ENCODE measurements at regions not wholly inside any gene's neighbourhood (a gene's known extent, or its start where the extent isn't known, plus 50 kb on each side); places are given as distances from the start of the nearest gene placed in this dataset.
A peak's percentile ranks its signal among the peaks of the same experiment; 100 is the strongest.

DNA sequence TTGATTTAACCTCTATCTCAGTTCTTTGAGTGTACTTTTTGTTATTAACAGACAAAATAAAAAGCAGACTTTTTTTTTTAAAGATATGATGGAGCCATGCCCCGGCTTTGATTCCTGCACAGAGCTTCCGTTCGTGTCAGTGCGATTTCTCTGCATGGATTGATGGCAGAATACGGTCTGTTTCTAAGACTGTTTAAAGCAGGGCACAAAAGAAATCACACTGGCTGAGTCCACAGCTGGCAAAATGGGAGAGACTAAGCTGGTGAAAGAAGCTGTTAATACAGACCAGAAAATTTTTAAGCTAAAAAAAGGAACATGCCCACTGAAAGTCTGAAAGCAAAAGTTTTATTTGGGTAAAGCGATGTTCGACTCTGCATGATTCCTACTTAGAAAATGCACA lies 501.4 kb upstream of the WWC1 start:
- DNase-seq (ENCODE audit: low spot score), result no peak

DNA sequence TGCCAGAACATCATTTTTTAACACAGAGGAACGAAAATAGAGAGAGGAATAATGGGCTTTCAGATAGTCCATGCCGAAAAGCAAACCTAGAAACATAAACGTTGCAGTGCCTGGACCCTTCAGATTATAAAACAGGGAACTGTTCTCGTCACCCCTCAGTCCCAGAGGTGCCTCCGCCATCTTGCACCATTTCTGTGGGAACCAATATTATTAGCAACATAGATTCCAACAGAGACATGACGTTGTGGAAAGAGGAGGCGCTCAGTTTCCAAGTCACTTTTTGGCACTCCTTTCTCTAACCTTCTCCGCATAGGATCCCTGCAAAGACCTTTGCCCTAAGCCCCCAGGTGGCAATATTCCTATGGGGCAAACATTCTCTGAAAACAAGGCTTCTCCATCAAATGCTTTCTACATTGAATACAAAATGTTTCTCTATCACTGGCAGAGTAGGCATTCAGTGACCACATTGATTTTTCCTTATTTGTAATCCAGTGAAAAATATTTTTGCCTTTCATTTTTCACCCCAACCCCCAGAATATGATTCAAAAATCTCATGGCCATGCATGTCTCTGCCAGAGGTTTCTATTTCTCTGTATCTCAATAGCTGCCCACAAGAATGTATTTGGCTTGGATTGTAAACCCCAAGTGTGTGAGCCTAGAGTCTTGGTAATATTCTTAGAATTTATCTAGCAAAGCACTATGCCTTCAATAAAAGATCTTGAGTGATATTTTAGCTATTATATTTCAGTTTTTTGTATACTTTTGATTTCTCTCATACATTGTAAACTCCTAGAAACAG lies 500.8 kb upstream of the WWC1 start:
- no peak for DNase-seq (ENCODE audit: low spot score)

DNA sequence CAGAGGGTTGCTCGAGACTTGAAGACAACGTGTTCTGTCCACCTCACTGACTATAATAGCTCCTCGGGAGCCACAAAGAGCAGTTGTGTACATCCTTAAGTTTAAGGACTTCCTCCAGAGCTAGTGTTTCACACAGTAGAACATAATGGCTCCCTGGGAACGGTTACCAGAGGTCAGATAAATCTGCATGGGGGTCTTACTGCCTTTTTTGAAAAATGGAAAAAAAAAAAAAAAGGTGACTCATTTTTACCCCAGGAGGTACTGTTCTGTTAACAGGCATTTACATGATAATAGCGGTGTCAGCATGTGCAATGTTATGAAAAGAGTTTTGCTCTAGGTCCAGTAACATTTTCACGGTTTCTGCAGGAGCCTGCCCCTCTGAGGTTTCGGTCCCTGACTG lies 498.9 kb upstream of the WWC1 start:
- no peak for DNase-seq (ENCODE audit: low spot score)

DNA sequence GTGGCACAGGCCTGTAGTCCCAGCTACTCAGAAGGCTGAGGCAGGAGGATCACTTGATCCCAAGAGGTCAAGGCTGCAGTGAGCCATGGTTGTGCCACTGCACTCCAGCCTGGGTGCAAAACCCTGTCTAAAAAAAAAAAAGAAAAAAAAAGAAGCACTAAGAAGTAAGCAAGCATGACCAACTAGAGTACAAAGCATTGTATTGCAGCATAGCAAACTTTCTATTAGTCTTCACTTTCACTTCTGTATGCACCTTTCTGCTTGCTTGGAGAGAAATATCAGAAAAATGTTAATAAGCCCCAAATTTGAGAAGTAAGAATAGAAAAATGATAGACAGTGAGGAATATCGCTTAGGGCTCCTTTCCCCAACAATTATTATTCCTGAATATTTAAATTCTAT lies 497.7 kb upstream of the WWC1 start:
- DNase-seq (ENCODE audit: low spot score), result no peak

DNA sequence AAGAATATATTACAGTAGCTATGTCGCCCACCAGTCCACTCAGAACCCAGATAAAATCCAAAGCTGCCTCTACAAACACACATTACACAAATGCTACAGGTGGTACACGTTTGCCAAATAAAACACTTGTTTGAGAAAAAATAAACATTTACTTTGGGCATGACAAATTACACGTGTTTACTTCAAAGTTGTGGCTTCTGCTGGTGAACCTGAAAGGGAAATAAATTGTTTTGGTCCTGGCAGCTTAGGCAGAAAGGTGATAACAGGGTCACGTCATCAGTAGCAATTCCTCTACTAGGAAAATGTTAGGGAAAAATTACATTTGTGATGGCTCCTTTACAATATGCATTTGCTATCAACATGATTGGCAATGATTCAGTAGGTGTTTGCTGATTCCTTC lies 497.3 kb upstream of the WWC1 start:
- DNase-seq (ENCODE audit: low spot score), result no peak

DNA sequence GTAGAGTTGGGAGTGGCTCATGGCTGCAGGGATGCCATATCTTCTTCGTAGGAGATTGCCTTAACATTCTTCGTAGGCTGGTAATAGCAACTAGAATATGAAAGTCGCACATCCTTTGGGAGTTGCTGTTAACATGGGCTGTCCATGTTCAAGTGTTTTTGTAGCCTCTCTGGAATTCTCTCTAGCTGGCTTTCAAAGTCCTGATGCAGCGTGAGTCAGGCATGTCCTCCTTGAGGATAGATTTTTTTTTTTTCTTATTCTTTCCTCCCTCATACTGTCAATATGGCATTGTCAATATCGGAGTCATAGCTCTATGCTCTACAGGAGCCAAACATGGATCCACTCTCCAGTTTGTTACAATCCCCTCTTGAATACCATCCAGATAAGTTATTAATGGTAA lies 494.8 kb upstream of the WWC1 start:
- DNase-seq (ENCODE audit: low spot score), result no peak

DNA sequence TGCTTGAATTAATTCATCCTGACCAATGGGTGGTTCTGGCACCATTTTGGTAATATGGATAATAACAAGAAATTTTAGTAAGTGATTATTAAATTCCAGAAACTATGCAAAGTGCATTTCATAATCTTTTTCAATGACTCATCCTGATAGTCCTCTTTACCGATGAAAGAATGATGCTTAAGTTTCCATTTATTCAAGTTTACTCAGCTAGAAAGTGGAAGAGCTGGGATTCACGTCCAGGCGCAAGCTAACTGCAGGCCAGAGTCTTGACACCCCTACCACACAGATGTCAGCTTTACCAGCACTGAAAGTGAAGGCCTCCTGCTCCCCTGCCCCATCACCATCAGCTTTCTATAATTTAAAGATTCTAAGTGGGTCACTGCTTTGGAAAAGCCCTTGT lies 493.5 kb upstream of the WWC1 start:
- no peak for DNase-seq (ENCODE audit: low spot score)

DNA sequence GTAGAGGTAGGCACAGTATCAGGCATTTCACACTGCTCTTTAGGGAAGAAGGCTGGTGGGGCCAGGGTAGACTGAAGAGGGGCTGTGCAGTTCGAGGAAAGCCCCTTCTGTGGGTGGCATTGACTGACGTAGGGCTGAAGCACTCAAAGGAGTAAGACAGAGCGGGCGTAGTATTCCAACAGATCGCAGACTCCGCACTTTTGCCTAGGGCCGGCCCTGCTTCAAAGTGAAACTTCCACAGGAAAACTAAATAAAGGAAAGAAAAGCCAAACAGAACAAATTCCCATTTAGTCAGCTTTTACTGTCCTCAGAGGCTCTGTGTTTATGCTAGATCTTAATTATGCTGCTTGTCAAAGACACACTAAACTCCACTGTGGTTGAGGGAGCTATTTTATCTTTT lies 493.0 kb upstream of the WWC1 start:
- DNase-seq (ENCODE audit: low spot score), result peak; percentile 16

DNA sequence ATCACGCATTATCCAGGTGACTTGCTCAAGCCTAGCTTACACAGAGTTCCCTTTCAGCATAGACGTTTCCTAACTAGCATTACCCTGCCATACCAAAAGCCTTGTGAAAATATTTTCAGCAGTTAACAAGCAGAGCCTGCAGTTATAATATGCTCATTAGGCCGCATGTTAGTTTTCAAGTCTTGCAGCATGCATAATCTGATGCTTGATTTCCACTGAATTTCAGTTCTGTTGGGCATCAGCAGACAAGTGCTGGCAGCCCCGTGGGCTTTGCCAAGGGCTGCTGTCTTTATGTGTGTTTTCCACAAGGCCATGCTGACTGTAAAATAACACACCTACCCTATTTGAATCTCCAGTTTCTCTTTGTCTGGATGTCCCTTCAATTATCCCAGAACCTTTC lies 491.0 kb upstream of the WWC1 start:
- no peak for DNase-seq (ENCODE audit: low spot score)

DNA sequence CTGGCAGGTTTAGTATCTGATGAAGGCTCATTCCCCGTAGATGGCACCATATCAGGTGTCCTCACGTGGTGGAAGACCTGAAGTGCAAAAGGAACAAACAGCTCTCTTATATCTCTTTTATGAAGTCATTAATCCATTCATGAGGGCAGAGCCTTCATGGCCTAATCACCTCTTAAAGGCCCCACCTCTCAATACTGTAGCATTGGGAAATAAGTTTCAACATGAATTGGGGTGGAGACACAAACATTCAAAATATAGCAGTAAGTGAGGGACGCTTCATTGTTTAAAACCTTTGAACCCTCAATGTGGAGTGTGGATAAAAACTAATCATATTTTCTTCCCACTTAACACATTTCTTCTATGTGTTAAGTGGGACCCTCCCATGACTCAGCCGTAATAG lies 489.4 kb upstream of the WWC1 start:
- DNase-seq (ENCODE audit: low spot score), result no peak

DNA sequence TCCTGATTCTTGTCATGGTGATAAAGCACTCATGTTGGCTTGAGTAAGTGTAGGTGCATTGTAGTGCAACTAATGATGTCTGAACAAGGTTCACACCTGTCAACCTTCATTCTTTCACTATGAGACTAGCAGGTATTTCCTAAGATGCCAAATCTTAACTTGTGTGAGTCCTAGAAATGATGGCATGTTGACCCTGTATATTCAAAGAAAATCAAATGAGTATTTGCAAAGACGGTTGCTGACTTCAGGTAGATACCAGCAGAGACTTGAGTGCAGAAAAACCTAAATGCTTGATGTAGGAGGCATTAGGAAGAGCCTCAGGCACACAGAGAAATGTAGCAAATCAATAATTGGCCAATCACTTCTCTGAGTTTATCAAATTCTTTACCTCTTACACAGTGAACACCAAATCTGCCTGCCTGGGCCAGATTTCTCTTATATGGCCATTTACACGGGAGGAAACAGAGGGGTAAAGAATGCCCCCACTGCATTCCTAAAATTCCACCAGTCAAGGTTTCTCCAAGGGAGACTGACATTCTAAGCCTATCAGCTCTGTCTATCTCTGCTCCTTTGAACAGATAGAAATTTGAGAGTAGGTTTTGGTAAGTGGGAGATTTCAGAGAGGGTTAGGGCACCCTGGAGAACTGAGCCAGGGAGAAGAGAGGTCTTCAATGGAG lies 488.6 kb upstream of the WWC1 start:
- DNase-seq (ENCODE audit: low spot score), result no peak

DNA sequence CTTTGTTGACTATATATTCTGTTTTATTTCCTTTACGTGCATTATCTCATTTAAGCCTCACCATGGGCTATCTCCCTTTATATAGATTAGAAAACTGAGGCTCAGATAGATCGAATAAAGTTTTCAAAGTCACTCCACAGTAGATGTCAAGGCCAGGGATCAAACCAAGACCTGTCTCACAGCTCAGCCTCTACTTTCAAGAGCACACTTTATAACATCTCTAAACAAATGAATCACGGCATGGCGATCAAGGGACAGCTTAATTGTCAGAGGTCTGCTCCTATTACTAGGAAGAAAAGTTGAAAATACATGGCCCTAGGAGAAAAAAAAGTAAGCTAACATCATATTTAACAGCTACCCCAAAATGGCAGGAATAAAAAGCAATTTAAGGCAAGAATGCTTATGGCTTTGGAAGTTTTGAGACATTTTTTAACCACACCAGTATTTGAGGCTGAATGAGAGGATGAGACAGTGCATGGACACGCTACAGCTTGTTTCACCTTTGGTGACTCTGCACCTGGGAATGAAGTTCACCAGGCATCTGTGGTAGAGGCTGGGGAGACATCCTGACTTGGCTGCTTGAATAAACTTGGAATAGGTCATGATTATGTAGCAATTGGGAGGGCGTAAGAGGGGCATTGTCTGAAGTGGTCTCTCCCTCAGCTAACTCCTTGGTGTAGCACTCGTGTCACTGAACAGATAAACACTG lies 486.8 kb upstream of the WWC1 start:
- DNase-seq (ENCODE audit: low spot score), result no peak

DNA sequence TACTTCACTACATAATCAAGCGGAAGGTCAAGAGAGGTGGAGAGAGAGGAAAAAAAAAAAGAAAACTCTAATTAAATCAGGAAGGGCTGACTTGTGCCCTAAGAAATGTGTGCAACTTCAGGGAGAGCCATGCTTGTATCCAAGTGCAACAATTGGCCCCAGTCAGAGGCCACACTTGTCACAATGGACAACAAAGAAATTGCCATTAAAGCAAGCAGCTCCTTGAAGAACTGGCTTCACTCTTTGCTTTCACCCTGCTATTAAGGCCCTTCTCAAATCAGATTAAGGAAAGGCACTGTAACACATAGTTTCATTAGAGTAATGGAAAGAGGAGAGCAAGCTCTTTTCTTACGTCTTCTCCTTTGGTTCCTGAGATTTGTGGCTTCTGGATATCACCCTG lies 480.9 kb upstream of the WWC1 start:
- no peak for DNase-seq (ENCODE audit: low spot score)

DNA sequence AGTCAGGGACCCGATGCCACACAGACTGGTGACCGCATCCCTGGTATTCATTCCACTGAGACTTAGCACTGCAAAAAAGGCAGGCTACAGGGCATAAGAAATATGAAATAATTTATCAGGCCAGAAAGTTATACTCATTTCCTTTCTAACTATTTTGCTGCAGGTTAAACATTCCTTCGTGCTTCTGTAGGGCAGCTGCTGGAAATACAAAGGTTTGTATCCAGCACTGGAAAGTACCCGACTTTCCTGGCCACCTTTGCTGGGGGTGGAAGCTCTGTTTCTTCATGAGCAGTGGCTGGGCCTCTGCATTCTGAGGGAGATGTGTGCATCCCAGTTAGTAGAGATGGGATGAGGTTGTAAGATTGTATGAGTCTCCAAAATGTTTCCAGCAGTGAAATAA lies 478.6 kb upstream of the WWC1 start:
- DNase-seq (ENCODE audit: low spot score), result no peak

DNA sequence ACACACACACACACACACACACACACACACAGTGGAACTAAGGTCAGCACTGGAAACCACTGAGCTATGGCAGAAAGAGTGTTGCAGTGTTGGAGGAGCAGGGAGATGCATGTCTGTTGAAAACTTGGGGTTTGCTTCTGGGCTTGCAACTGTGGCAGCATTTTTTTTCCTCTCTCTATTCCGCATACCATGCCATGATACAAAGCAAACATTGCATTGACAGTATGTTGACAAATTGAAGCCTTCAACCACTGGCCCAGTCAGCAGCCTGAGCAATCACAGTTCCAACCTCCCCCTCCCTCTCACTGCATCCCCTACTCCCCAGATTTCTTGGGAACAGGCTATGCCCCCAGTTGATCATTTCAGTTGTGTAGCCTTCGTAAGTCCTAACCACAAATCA lies 478.1 kb upstream of the WWC1 start:
- no peak for DNase-seq (ENCODE audit: low spot score)

DNA sequence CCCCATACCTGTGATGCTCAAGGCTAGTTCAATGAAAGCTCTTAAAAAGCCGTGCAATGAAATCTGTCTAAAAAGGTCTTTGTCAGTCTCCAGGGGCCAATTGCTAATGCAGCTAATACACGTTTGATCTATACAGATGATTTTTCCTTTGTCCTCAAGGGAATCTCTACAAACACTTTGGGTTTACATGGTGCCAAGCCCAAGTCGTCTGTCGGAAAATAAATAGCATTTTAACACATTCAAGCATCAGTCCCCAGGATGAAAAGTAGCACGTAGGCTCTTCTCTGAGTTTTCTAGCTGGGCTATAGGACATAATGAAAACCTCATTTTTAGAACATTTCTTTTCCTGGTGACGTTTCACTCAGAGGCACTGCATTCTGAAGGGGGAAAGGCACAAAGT lies 477.4 kb upstream of the WWC1 start:
- no peak for DNase-seq (ENCODE audit: low spot score)

DNA sequence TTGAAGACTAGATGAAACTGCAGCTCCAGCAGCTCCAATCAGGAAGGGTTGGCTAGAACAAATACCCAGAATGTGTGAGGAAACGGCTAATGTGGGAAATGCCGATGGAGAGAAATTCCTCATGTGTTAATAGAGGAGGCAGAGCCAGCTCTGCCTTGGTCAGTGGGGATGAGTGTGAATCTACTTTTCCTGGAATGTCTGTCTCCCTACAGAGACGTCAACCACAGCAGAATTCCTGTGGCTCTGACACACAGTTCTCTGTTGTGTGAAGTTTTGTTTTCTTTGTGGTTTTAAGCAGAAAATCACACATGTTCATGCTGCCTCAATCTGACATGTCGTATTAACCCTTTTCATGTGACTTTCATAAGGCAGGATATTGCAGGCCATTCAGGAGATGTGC lies 476.6 kb upstream of the WWC1 start:
- no peak for DNase-seq (ENCODE audit: low spot score)

DNA sequence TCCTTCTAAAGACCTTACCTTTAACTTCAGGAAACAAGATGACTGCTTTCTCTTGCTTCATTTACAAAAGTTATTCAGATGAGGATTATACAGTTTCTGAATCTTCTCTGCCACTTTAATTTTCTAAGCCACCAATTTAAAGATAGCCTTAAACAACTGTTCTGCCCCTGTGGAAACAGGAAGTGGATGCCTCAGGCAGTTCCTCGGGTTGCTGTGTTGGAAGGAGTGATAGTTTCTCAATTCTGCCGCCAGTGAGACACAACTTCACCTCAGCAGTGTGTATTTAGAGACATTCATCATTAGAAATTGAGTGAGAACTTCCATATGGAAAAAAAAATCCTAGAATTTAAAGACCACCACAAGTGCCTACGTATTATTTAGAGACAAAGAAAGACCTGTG lies 475.1 kb upstream of the WWC1 start:
- peak; percentile 35 for DNase-seq (ENCODE audit: low spot score)

DNA sequence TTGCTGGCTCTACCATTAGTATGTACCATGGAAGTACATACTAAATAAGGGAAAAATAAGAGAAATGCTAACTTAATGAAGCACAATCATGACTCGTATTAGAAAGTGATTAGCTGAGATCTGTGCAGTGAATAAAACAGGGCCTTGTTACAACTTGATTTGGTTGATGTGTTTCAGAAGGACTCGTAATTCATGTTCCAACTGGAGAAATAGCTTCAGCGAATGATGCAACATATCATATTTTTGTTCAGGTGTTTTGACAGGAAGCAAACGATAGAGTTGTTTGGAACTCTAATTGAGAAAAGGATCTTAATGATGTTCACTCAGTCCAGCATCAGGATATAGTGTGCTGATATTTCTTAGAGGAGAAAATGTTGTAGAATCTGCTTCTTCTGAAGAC lies 474.6 kb upstream of the WWC1 start:
- DNase-seq (ENCODE audit: low spot score), result no peak

DNA sequence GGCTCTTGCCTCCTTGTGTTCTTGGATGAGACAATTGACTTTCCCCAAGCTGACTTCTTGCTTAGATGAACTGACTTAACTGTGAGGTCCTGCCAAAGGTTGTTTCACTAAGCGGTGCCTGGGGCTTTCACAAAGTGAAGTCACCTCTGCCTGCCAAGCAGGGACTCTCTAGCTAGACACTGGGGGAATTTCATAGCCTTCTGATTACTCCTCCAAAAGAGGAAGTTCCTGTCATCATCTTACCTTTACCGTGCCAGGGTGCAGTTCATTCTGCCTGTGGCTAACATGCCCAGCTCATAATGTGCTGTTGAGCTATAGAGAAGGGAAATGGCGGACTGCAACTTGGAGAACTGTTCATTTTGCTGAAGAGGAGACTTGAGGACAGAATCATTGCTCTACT lies 472.0 kb upstream of the WWC1 start:
- DNase-seq (ENCODE audit: low spot score), result no peak

DNA sequence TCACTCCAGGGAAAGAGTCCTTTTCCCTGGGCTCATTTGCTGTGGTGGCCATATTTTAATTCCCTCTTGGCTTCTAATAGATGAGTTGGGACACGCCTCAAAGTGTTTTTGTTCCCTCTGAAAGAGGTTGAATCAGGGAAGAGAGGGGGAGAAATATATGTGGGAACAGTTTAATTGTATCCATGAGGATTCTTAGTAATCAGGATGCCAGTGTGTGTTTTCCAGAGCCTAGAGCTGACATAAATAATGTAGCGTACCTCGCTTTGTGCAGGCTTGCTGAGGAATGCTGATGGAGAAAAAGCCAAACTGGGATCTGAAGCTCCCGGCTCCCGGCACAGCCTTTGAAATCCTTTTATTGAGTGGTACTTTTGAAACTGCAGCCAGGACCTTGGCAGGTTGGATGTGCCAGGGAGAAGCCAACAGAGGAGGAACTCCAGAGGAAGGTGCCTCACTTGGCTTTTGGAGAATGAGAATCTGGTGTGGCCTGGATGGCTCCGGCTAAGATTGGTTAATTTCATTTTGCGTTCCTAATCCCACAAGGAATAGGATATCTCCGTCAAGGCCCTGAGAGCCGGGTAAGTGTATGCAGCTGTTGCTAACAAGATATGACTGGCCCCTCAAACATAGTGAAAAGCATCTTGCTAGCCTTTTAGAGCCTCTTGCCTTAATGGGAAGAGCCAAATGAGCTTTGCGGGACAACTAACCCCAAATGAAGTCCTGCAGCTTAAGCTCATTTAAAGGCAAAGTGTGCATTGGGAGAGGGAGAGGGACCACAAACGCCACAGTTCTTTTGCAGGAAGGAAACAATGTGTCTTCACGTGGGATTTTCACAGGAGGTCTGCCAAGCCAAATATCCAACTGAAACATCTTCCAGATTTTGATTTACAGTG lies 471.1 kb upstream of the WWC1 start:
- no peak for DNase-seq (ENCODE audit: low spot score)

DNA sequence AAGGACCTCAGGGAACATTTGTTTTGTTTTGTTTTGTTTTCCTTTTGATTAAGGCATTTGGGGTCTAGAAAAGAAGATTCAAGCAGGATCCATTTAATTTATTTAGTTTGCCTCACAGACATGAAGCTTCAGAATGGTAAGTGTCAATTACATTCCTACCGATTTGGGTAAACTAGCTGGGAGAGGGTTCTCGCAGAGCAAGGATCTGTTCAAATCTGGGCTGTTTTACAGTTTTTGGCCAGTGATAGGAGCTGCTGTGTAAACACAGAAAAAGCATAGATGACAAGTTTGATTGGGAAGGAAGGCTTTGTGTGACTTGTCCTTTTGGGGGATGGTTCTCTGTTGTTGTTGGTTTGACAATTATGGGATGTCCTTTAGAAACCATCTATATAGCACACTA lies 470.3 kb upstream of the WWC1 start:
- no peak for DNase-seq (ENCODE audit: low spot score)
